OCI-LY1 (cell line): ENCODE measurements at regions not wholly inside any gene's neighbourhood (a gene's known extent, or its start where the extent isn't known, plus 50 kb on each side); places are given as distances from the start of the nearest gene placed in this dataset.

Source experiments
- H2AFZ ChIP-seq: fragments of 200-600 bp; sonication (generic), shearing (Covaris generic); 2 replicates; pipeline ENCODE4 v1.6.0; 2014; ENCODE audit warnings: antibody characterized with exemption, mild to moderate bottlenecking, low read length
- H3F3A ChIP-seq: fragments of 200-600 bp; sonication (generic), shearing (Covaris generic); 2 replicates; pipeline ENCODE4 v1.6.0; 2014; ENCODE audit warnings: mild to moderate bottlenecking, antibody characterized with exemption, low read length, moderate library complexity; ENCODE audit not compliant: insufficient read depth
- H3K27ac ChIP-seq: fragments of 200-600 bp; sonication (generic); 2 replicates; pipeline ENCODE4 v1.5.1; 2014; ENCODE audit warnings: low read length, mixed run types, mild to moderate bottlenecking, low read depth; ENCODE audit not compliant: poor library complexity, severe bottlenecking
- H3K27me3 ChIP-seq: fragments of 200-600 bp; sonication (generic); 2 replicates; pipeline ENCODE4 v1.6.0; 2014; ENCODE audit warnings: antibody characterized with exemption, mild to moderate bottlenecking, low read length, moderate library complexity; ENCODE audit not compliant: insufficient read depth
- H3K36me3 ChIP-seq: fragments of 200-600 bp; sonication (generic); 2 replicates; pipeline ENCODE4 v1.6.1; 2014; ENCODE audit warnings: mild to moderate bottlenecking, antibody characterized with exemption, low read length, moderate library complexity, mixed read lengths; ENCODE audit not compliant: insufficient read depth
- H3K4me1 ChIP-seq: fragments of 200-600 bp; sonication (generic); 2 replicates; pipeline ENCODE4 v1.5.1; 2014; ENCODE audit warnings: mild to moderate bottlenecking, low read length, moderate library complexity; ENCODE audit not compliant: insufficient read depth, severe bottlenecking
- H3K4me2 ChIP-seq: fragments of 200-600 bp; sonication (generic), shearing (Covaris generic); 2 replicates; pipeline ENCODE4 v1.6.1; 2014; ENCODE audit warnings: low read length
- H3K4me3 ChIP-seq: fragments of 200-600 bp; sonication (generic); 2 replicates; pipeline ENCODE4 v1.5.1; 2014; ENCODE audit warnings: low read length, low read depth, mild to moderate bottlenecking, mixed read lengths; ENCODE audit not compliant: poor library complexity, severe bottlenecking
- H3K79me2 ChIP-seq: fragments of 200-600 bp; shearing (Covaris generic); 2 replicates; pipeline ENCODE4 v1.6.1; 2016; ENCODE audit warnings: mixed run types, low read length, mixed read lengths; ENCODE audit not compliant: insufficient read depth
- H3K9ac ChIP-seq: fragments of 200-600 bp; sonication (generic), shearing (Covaris generic); 2 replicates; pipeline ENCODE4 v1.6.1; 2014; ENCODE audit warnings: mild to moderate bottlenecking, low read length, mixed read lengths
- H3K9me2 ChIP-seq: fragments of 200-600 bp; sonication (generic), shearing (Covaris generic); 2 replicates; pipeline ENCODE4 v1.6.1; 2014; ENCODE audit warnings: low read depth, mild to moderate bottlenecking, low read length, mixed read lengths
- H3K9me3 ChIP-seq: fragments of 200-600 bp; shearing (Covaris generic); 2 replicates; pipeline ENCODE4 v1.6.1; 2014; ENCODE audit warnings: low read length, mixed read lengths
- H4K20me1 ChIP-seq: fragments of 200-600 bp; sonication (generic), shearing (Covaris generic); 2 replicates; pipeline ENCODE4 v1.6.0; 2016; ENCODE audit warnings: mild to moderate bottlenecking, low read length; ENCODE audit not compliant: insufficient read depth
- EZH2 ChIP-seq: fragments of 200-600 bp; sonication (generic), shearing (Covaris generic); IDR thresholded peaks from 2 replicates; pipeline ENCODE4 v1.8.0; 2017; ENCODE audit warnings: borderline replicate concordance, mixed run types, mild to moderate bottlenecking, antibody characterized with exemption, low read length, moderate library complexity, mixed read lengths
- TF ChIP-seq, protein P1 (sequence below): fragments of 200-600 bp; sonication (generic), shearing (Covaris generic); IDR thresholded peaks from 2 replicates; pipeline ENCODE4 v1.5.1; 2017; ENCODE audit warnings: mild to moderate bottlenecking, antibody characterized with exemption, low read length, moderate library complexity, mixed read lengths

GRCh38 chr17:77585142-77585860 is 373.2 kb upstream of the TNRC6C start:
- H2AFZ ChIP-seq, result no peak overlapping the region
- peaks cover 4% of the 10 kb centered on the region; the same call in 1 of the 2 replicates for H3K27me3 ChIP-seq
- H3K9me3 ChIP-seq, result no peaks in the 10 kb centered on the region
- no peaks in the 10 kb centered on the region for H3K79me2 ChIP-seq
- no peak overlapping the region for H3K9ac ChIP-seq
- TF ChIP-seq EZH2, result no peak
- TF ChIP-seq, protein P1, sequence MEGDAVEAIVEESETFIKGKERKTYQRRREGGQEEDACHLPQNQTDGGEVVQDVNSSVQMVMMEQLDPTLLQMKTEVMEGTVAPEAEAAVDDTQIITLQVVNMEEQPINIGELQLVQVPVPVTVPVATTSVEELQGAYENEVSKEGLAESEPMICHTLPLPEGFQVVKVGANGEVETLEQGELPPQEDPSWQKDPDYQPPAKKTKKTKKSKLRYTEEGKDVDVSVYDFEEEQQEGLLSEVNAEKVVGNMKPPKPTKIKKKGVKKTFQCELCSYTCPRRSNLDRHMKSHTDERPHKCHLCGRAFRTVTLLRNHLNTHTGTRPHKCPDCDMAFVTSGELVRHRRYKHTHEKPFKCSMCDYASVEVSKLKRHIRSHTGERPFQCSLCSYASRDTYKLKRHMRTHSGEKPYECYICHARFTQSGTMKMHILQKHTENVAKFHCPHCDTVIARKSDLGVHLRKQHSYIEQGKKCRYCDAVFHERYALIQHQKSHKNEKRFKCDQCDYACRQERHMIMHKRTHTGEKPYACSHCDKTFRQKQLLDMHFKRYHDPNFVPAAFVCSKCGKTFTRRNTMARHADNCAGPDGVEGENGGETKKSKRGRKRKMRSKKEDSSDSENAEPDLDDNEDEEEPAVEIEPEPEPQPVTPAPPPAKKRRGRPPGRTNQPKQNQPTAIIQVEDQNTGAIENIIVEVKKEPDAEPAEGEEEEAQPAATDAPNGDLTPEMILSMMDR, result no peak
- no peaks in the 10 kb centered on the region for H3F3A ChIP-seq
- H3K4me2 ChIP-seq, result no peak overlapping the region
- no peaks in the 10 kb centered on the region for H3K4me1 ChIP-seq
- no peaks in the 10 kb centered on the region for H4K20me1 ChIP-seq
- H3K9me2 ChIP-seq, result no peaks in the 10 kb centered on the region
- no peak overlapping the region for H3K4me3 ChIP-seq
- no peak overlapping the region for H3K27ac ChIP-seq
- no peaks in the 10 kb centered on the region for H3K36me3 ChIP-seq

DNA sequence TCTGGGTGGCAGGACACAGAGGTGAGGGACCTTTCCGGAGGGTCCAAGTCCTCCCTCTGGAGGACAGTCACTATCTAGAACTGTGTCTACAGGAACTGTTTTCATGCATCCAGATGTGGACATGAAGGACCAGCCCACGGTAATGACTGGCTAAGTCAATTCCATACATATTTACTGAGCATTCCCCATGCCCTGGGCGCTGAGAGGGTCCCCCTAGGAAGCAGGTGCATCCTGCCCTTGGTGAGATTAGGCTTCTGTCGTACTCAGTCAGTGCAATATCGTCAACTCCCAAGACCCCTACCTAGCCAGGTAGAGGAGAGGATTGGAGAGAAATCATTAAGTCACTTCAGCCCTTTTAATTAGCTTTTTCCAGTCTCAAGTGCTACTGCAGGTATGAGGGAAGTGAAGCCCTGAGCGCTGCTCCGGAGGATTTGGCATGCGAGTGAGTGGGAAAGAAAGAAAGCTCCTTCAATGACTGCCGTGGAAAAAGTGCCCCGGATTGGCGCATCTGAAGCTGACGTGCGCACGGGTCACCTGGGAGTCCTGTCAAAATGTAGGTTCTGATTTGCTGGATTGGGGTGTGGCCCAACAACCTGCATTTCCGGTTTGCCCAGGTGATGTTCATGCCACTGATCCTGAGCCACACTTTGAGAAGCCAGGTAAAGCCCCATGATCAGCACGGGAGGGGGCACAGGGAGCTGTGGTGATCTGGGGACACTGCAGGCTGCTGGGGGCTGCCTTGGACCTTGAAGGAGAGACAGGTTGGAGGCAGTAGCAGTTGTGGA is 367.4 kb upstream of the TNRC6C start:
- no peak overlapping the region for H3K4me3 ChIP-seq
- H3K9ac ChIP-seq, result no peak overlapping the region
- H3K27ac ChIP-seq, result no peak overlapping the region
- H3F3A ChIP-seq, result no peaks in the 10 kb centered on the region
- no peaks in the 10 kb centered on the region for H3K4me1 ChIP-seq
- H4K20me1 ChIP-seq, result no peaks in the 10 kb centered on the region
- TF ChIP-seq, protein P1, result no peak
- no peak for TF ChIP-seq EZH2
- H2AFZ ChIP-seq, result no peak overlapping the region
- no peaks in the 10 kb centered on the region for H3K9me2 ChIP-seq
- no peak overlapping the region for H3K4me2 ChIP-seq
- H3K27me3 ChIP-seq, result peaks cover 4% of the 10 kb centered on the region; the same call in 1 of the 2 replicates
- H3K36me3 ChIP-seq, result no peaks in the 10 kb centered on the region
- no peaks in the 10 kb centered on the region for H3K9me3 ChIP-seq
- H3K79me2 ChIP-seq, result no peaks in the 10 kb centered on the region

- H3F3A ChIP-seq, result no peaks in the 10 kb centered on the region
- H3K4me3 ChIP-seq, result no peak overlapping the region
- H4K20me1 ChIP-seq, result no peaks in the 10 kb centered on the region
- no peak overlapping the region for H3K9ac ChIP-seq
- H3K9me2 ChIP-seq, result no peaks in the 10 kb centered on the region
- no peaks in the 10 kb centered on the region for H3K79me2 ChIP-seq
- no peaks in the 10 kb centered on the region for H3K36me3 ChIP-seq
- H3K4me1 ChIP-seq, result no peaks in the 10 kb centered on the region
- no peaks in the 10 kb centered on the region for H3K9me3 ChIP-seq
- no peak overlapping the region for H2AFZ ChIP-seq
- no peak overlapping the region for H3K4me2 ChIP-seq
- no peak for TF ChIP-seq EZH2
- TF ChIP-seq, protein P1, result no peak
- no peak overlapping the region for H3K27ac ChIP-seq
- peaks cover 4% of the 10 kb centered on the region; the same call in 1 of the 2 replicates for H3K27me3 ChIP-seq
Observed at GRCh38 chr17:77592106-77592865, 366.2 kb upstream of the TNRC6C start.
